ENCODE measurements at regions not wholly inside any gene's neighbourhood (a gene's known extent, or its start where the extent isn't known, plus 50 kb on each side); places are given as distances from the start of the nearest gene placed in this dataset.
"Not testable (repeated sequence)": the region's sequence is repeated elsewhere in the genome, so short reads cannot be mapped to it uniquely, and the experiment has no call there.

DNA sequence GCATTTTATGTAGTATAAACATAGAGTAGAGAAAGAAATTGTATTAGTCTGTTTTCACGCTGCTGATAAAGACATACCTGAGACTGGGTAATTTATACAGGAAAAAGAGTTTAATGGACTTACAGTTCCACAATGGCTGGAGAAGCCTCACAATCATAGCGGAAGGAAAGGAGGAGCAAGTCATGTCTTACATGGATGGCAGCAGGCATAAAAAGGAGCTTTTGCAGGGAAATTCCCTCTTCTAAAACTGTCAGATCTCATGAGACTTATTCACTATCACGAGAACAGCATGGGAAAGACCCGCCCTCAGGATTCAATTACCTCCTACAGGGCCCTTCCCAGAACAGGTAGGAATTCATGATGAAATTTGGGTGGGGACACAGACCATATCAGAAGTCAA is 98.1 kb downstream of the ARRDC3 start:
- H3K4me2 ChIP-seq (ENCODE audit: insufficient read depth in 1 of 2, low read depth in 2 of 2, low read length in 2 of 2); H3K79me1 ChIP-seq (ENCODE audit: low read depth, low read length); H3K23ac ChIP-seq (ENCODE audit: insufficient read length); H2BK20ac ChIP-seq (ENCODE audit: low read length); H3K18ac ChIP-seq (ENCODE audit: extremely low read depth, low read length); H3K4me3 ChIP-seq (ENCODE audit: extremely low read depth in 1 of 4, insufficient read depth in 2 of 4, low read depth in 3 of 4, low read length in 4 of 4); H3K27me3 ChIP-seq (replicated peaks in 1 of 4; ENCODE audit: control insufficient read depth in 3 of 4, extremely low read depth in 1 of 4, insufficient read depth in 3 of 4, low read length in 3 of 4); H3K56ac ChIP-seq (replicated peaks; ENCODE audit: insufficient read length, low read depth, low read length); H2BK5ac ChIP-seq (ENCODE audit: low read depth, low read length); H2AK5ac ChIP-seq (ENCODE audit: low read depth, low read length); H2BK120ac ChIP-seq (replicated peaks; ENCODE audit: low read depth, low read length); H4K91ac ChIP-seq (replicated peaks; ENCODE audit: insufficient read length, low read length); H4K5ac ChIP-seq (ENCODE audit: insufficient read length, low read depth, low read length); H3K36me3 ChIP-seq (ENCODE audit: control insufficient read depth in 2 of 4, insufficient read depth in 4 of 4, low read length in 3 of 4); H3K14ac ChIP-seq (ENCODE audit: insufficient read length); H3K23me2 ChIP-seq (ENCODE audit: low read depth, low read length); H3K4me1 ChIP-seq (replicated peaks in 1 of 4; ENCODE audit: control insufficient read depth in 3 of 4, insufficient read depth in 4 of 4, low read length in 3 of 4); H3K9me3 ChIP-seq (ENCODE audit: insufficient read depth in 2 of 2, low read depth in 1 of 2, low read length in 1 of 2); H3K9ac ChIP-seq (replicated peaks in 1 of 4; ENCODE audit: extremely low read depth in 1 of 4, low read depth in 3 of 4, low read length in 3 of 4); H4K8ac ChIP-seq (ENCODE audit: extremely low read depth, insufficient read depth, low read length); DNase-seq (ENCODE audit: low read depth in 1 of 2, low spot score in 2 of 2); H3K27ac ChIP-seq (ENCODE audit: low read depth, low read length); H2BK12ac ChIP-seq (ENCODE audit: low read depth, low read length); H2AFZ ChIP-seq (ENCODE audit: low read length); H4K20me1 ChIP-seq (replicated peaks in 1 of 2; ENCODE audit: control insufficient read depth in 1 of 2, insufficient read depth in 2 of 2, low read length in 2 of 2); H3K79me2 ChIP-seq (ENCODE audit: control insufficient read depth in 1 of 2, insufficient read depth in 2 of 2, low read length in 2 of 2); FAIRE-seq; H2BK15ac ChIP-seq (ENCODE audit: low read length); CTCF ChIA-PET (ENCODE audit: partially characterized antibody); H3K4ac ChIP-seq (replicated peaks; ENCODE audit: insufficient read length, low read depth, low read length): not testable (repeated sequence)
- 87% methylated on average over 4 of the region's 4 CpGs; no CpG with 5 or more reads in 1 of the 2 experiments for WGBS, 2 experiments (ENCODE audit: extremely low coverage in 1 of 2, insufficient coverage in 1 of 2, insufficient read length in 1 of 2, insufficient replicate concordance in 2 of 2, low coverage in 1 of 2, low lambda C conversion rate in 2 of 2, missing lambda C conversion rate in 1 of 2)
- POLR2A ChIA-PET (ENCODE audit: partially characterized antibody) = interaction anchor here (1.6 kb wide), 1 partner anchor 98 kb away, joined by 3 read pairs; no protein-coding TSS in a partner anchor

All from H1 (cell line).